ENCODE measurements at regions not wholly inside any gene's neighbourhood (a gene's known extent, or its start where the extent isn't known, plus 50 kb on each side); places are given as distances from the start of the nearest gene placed in this dataset.

GRCh38 chr14:65892315-65892714, 479.8 kb downstream of the FUT8 start:
- Mint-ChIP-seq H3K36me3 (ENCODE audit: low read depth) (no peaks in the 10 kb centered on the region), H3K4me1 (ENCODE audit: low read depth) (no peaks in the 10 kb centered on the region), H3K9me3 (ENCODE audit: low read depth) (peaks cover 22% of the 10 kb centered on the region), H3K27me3 (ENCODE audit: low read depth) (peaks cover 13% of the 10 kb centered on the region), H3K4me3 (ENCODE audit: unreplicated experiment) (no peak overlapping the region), H3K27ac (ENCODE audit: unreplicated experiment) (no peak overlapping the region)
- no peak for TF ChIP-seq CTCF (IDR thresholded peaks at IDR 0.05)
- DNase-seq (ENCODE audit: low spot score), result no peak

DNA sequence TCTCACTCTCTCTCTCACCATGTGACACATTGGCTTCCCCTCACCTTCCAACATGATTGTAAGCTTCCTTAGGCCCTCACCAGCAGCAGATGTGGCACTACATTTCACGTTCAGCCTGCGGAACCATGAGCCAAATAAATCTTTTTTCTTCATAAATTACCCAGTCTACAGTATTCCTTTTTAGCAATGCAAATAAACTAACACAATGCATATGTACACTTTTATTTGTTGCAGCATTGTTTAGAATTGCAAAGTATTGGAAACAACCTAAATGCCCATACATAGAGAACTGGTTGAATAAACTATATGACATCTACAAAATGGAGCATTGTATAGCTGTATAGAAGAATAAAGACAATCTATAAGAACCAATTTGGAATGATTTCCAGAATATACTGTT, 487.6 kb downstream of the FUT8 start:
- Mint-ChIP-seq H3K9me3 (ENCODE audit: low read depth) (peaks cover 34% of the 10 kb centered on the region), H3K4me1 (ENCODE audit: low read depth) (no peaks in the 10 kb centered on the region), H3K27me3 (ENCODE audit: low read depth) (peaks cover 2% of the 10 kb centered on the region), H3K4me3 (ENCODE audit: unreplicated experiment) (no peak overlapping the region), H3K36me3 (ENCODE audit: low read depth) (peaks cover 3% of the 10 kb centered on the region), H3K27ac (ENCODE audit: unreplicated experiment) (no peak overlapping the region)
- no peak for TF ChIP-seq CTCF (IDR thresholded peaks at IDR 0.05)
- DNase-seq (ENCODE audit: low spot score), result no peak

- TF ChIP-seq CTCF (IDR thresholded peaks at IDR 0.05), result no peak
- peaks cover 3% of the 10 kb centered on the region for H3K36me3 Mint-ChIP-seq (ENCODE audit: low read depth)
- H3K9me3 Mint-ChIP-seq (ENCODE audit: low read depth), result peaks cover 26% of the 10 kb centered on the region
- H3K27me3 Mint-ChIP-seq (ENCODE audit: low read depth), result peaks cover 4% of the 10 kb centered on the region
- H3K4me1 Mint-ChIP-seq (ENCODE audit: low read depth), result no peaks in the 10 kb centered on the region
- H3K4me3 Mint-ChIP-seq (ENCODE audit: unreplicated experiment), result no peak overlapping the region
- no peak for DNase-seq (ENCODE audit: low spot score)
- H3K27ac Mint-ChIP-seq (ENCODE audit: unreplicated experiment), result no peak overlapping the region
Observed at GRCh38 chr14:65901595-65901994, 489.1 kb downstream of the FUT8 start.

DNA sequence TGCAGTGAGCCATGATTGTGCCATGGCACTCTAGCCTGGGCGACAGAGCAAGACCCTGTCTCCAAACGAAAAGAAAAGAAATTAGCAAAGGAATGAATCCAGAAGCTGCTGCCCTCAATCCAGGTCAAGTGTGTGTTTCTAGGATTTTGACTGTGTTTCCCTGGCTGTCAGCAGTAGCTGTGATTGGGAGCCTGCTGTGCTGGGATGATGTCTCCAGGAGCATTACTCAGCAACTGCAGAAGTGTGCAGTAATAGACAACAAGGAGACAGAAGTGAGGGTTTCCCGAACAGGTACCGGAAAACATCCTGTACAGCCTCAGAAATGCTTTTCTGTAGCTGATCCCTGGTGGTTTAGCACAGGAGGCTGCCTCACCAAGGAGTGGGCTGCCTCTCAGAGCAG, 492.5 kb downstream of the FUT8 start:
- H3K36me3 Mint-ChIP-seq (ENCODE audit: low read depth), result peaks cover 3% of the 10 kb centered on the region
- no peak overlapping the region for H3K27ac Mint-ChIP-seq (ENCODE audit: unreplicated experiment)
- peaks cover 7% of the 10 kb centered on the region for H3K27me3 Mint-ChIP-seq (ENCODE audit: low read depth)
- TF ChIP-seq CTCF (IDR thresholded peaks at IDR 0.05), result no peak
- H3K4me3 Mint-ChIP-seq (ENCODE audit: unreplicated experiment), result no peak overlapping the region
- no peaks in the 10 kb centered on the region for H3K4me1 Mint-ChIP-seq (ENCODE audit: low read depth)
- H3K9me3 Mint-ChIP-seq (ENCODE audit: low read depth), result peaks cover 16% of the 10 kb centered on the region
- no peak for DNase-seq (ENCODE audit: low spot score)

DNA sequence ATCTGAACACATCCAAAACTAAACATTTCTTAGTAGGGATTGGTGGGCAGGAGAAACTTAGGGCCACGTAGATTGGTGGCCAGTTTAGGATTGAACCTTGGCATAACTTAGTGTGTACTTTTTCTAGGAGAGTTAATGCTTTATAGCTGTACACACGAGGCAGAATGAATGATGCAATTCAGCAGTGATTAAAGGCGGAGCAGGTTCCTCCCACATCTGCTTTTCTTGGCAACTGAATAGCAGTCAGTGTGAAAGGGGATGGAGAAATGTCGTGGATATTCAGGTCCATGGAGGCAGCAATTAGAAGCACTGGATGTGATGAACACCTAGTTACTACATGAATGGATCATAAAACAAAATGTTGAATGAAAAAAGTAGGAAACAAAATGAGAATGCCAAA, 493.8 kb downstream of the FUT8 start:
- H3K4me1 Mint-ChIP-seq (ENCODE audit: low read depth), result no peaks in the 10 kb centered on the region
- H3K36me3 Mint-ChIP-seq (ENCODE audit: low read depth), result no peaks in the 10 kb centered on the region
- DNase-seq (ENCODE audit: low spot score), result no peak
- no peak overlapping the region for H3K27ac Mint-ChIP-seq (ENCODE audit: unreplicated experiment)
- TF ChIP-seq CTCF (IDR thresholded peaks at IDR 0.05), result no peak
- peaks cover 6% of the 10 kb centered on the region for H3K27me3 Mint-ChIP-seq (ENCODE audit: low read depth)
- peaks cover 4% of the 10 kb centered on the region for H3K9me3 Mint-ChIP-seq (ENCODE audit: low read depth)
- H3K4me3 Mint-ChIP-seq (ENCODE audit: unreplicated experiment), result no peak overlapping the region

All from chondrocyte (in vitro differentiated cells).